WTC11 (cell line): ENCODE measurements at regions not wholly inside any gene's neighbourhood (a gene's known extent, or its start where the extent isn't known, plus 50 kb on each side); places are given as distances from the start of the nearest gene placed in this dataset.
"Not testable (repeated sequence)": the region's sequence is repeated elsewhere in the genome, so short reads cannot be mapped to it uniquely, and the experiment has no call there.

Source experiments
- ATAC-seq: fragments of 200-7000 bp; cut with Tn5 transposase; 2 replicates; pipeline ENCODE4 v1.10.0; 2021; ENCODE audit warnings: mild to moderate bottlenecking, moderate library complexity
- CTCF ChIA-PET: fragments of 300-600 bp; sonication (Branson Sonifier 250); formaldehyde crosslinking; loops from one replicate; lab custom pipeline; 2021; ENCODE audit warnings: antibody characterized with exemption; lab: Charles Lee
- POLR2A ChIA-PET: fragments of 350-600 bp; sonication (Branson Sonifier 250); formaldehyde crosslinking; loops from one replicate; lab custom pipeline; 2021; ENCODE audit warnings: antibody characterized with exemption; lab: Charles Lee
- DNase-seq: peaks from one replicate; pipeline ENCODE4 v3.0.0; 2021; ENCODE audit warnings: low spot score
- H3K27ac Mint-ChIP-seq: 2 replicates; pipeline ENCODE4 v1.8.0; 2021; ENCODE audit warnings: mixed read lengths
- H3K27me3 Mint-ChIP-seq: 2 replicates; pipeline ENCODE4 v1.8.0; 2021; ENCODE audit warnings: low read depth, mild to moderate bottlenecking, moderate library complexity, mixed read lengths
- H3K36me3 Mint-ChIP-seq: 2 replicates; pipeline ENCODE4 v1.8.0; 2021; ENCODE audit warnings: mixed read lengths
- H3K4me1 Mint-ChIP-seq: 2 replicates; pipeline ENCODE4 v1.8.0; 2022; ENCODE audit warnings: mixed read lengths
- H3K4me3 Mint-ChIP-seq: 2 replicates; pipeline ENCODE4 v1.8.0; 2021; ENCODE audit warnings: mild to moderate bottlenecking, moderate library complexity, mixed read lengths
- H3K9me3 Mint-ChIP-seq: 2 replicates; pipeline ENCODE4 v1.8.0; 2021; ENCODE audit warnings: mixed read lengths
- CDX4 ChIP-seq: fragments of 250-450 bp; sonication (Bioruptor Pico); IDR thresholded peaks from 2 replicates; pipeline ENCODE4 v1.9.0; 2021; ENCODE audit warnings: moderate library complexity, mild to moderate bottlenecking, inconsistent platforms, borderline replicate concordance
- GABPB1 ChIP-seq: sonication (generic); formaldehyde crosslinking; IDR thresholded peaks from 2 replicates; pipeline ENCODE4 v1.8.1; 2023; ENCODE audit warnings: mild to moderate bottlenecking, missing genetic modification reagents
- GTF2I ChIP-seq: fragments of 250-450 bp; sonication (Bioruptor Pico); conservative IDR thresholded peaks from 2 replicates; pipeline ENCODE4 v1.4.0; 2021; ENCODE audit warnings: mild to moderate bottlenecking
- KAT7 ChIP-seq: sonication (generic); formaldehyde crosslinking; IDR thresholded peaks from 2 replicates; pipeline ENCODE4 v1.8.1; 2023; ENCODE audit warnings: missing genetic modification reagents, mild to moderate bottlenecking, borderline replicate concordance
- MAX ChIP-seq: sonication (generic); formaldehyde crosslinking; IDR thresholded peaks from 2 replicates; pipeline ENCODE4 v1.8.0; 2022; ENCODE audit warnings: mild to moderate bottlenecking, missing genetic modification reagents
- MYBL2 ChIP-seq: sonication (generic); formaldehyde crosslinking; IDR thresholded peaks from 2 replicates; pipeline ENCODE4 v1.8.1; 2023; ENCODE audit warnings: mild to moderate bottlenecking, moderate library complexity, missing genetic modification reagents
- NR2C2 ChIP-seq: sonication (generic); formaldehyde crosslinking; IDR thresholded peaks from 2 replicates; pipeline ENCODE4 v1.8.0; 2022; ENCODE audit warnings: mild to moderate bottlenecking, missing genetic modification reagents
- SP1 ChIP-seq: sonication (generic); formaldehyde crosslinking; conservative IDR thresholded peaks from 2 replicates; pipeline ENCODE4 v1.8.1; 2022; ENCODE audit warnings: missing genetic modification reagents
- TEAD1 ChIP-seq: sonication (generic); formaldehyde crosslinking; IDR thresholded peaks from 2 replicates; pipeline ENCODE4 v1.8.0; 2022; ENCODE audit warnings: mild to moderate bottlenecking, missing genetic modification reagents
- USF2 ChIP-seq: sonication (generic); formaldehyde crosslinking; IDR thresholded peaks from 2 replicates; pipeline ENCODE4 v1.8.1; 2023; ENCODE audit warnings: mild to moderate bottlenecking, missing genetic modification reagents, moderate library complexity
- ZNF219 ChIP-seq: sonication (generic); formaldehyde crosslinking; IDR thresholded peaks from 2 replicates; pipeline ENCODE4 v1.8.0; 2023; ENCODE audit warnings: missing genetic modification reagents, mild to moderate bottlenecking, borderline replicate concordance
- ZNF396 ChIP-seq: fragments of 250-450 bp; sonication (Bioruptor Pico); IDR thresholded peaks from 2 replicates; pipeline ENCODE4 v1.8.0; 2021; ENCODE audit warnings: mild to moderate bottlenecking, moderate library complexity, borderline replicate concordance

GRCh38 chr9:73426269-73426668 lies 274.6 kb downstream of the ANXA1 start:
- Mint-ChIP-seq H3K27me3 (no peaks in the 10 kb centered on the region), H3K9me3 (no peaks in the 10 kb centered on the region), H3K36me3 (no peaks in the 10 kb centered on the region), H3K4me1 (peaks cover 2% of the 10 kb centered on the region; the same call in 1 of the 2 replicates), H3K27ac (no peak overlapping the region), H3K4me3 (no peak overlapping the region)
- ChIA-PET CTCF (no interaction called here), POLR2A (no interaction called here)
- DNase-seq (no peak), ATAC-seq (no peak)
- TF ChIP-seq MYBL2: no peak
- no peak for TF ChIP-seq CDX4 (CRISPR knock-in tag)
- TF ChIP-seq ZNF219: no peak
- no peak for TF ChIP-seq NR2C2 (CRISPR knock-in tag)
- no peak for TF ChIP-seq TEAD1 (CRISPR knock-in tag)
- TF ChIP-seq KAT7 (CRISPR knock-in tag): no peak
- TF ChIP-seq SP1 (CRISPR knock-in tag): no peak

- no peak overlapping the region for H3K4me3 Mint-ChIP-seq
- DNase-seq (no peak), ATAC-seq (no peak)
- 0 out of 2 replicates have a peak, but pooled peaks cover 2% of the 10 kb centered on the region for H3K4me1 Mint-ChIP-seq
- TF ChIP-seq GTF2I (CRISPR knock-in tag) (no peak), USF2 (CRISPR knock-in tag) (no peak), MAX (CRISPR knock-in tag) (no peak)
- H3K27ac Mint-ChIP-seq: no peak overlapping the region
- H3K27me3 Mint-ChIP-seq: no peaks in the 10 kb centered on the region
- H3K9me3 Mint-ChIP-seq: no peaks in the 10 kb centered on the region
- POLR2A ChIA-PET: no interaction called here
- CTCF ChIA-PET: no interaction called here
- H3K36me3 Mint-ChIP-seq: no peaks in the 10 kb centered on the region
These were observed 283.2 kb downstream of the ANXA1 start for GRCh38 chr9:73434826-73435225.

- H3K4me1 Mint-ChIP-seq: peaks cover 20% of the 10 kb centered on the region
- ChIA-PET CTCF (no interaction called here), POLR2A (no interaction called here)
- ATAC-seq: no peak
- DNase-seq: no peak
- H3K4me3 Mint-ChIP-seq: no peak overlapping the region
- H3K27ac Mint-ChIP-seq: peak overlapping the region; percentile 45
- no peaks in the 10 kb centered on the region for H3K27me3 Mint-ChIP-seq
- H3K9me3 Mint-ChIP-seq: no peaks in the 10 kb centered on the region
- no peaks in the 10 kb centered on the region for H3K36me3 Mint-ChIP-seq
- peak; percentile 43; the same call in 1 of the 2 replicates for TF ChIP-seq GABPB1
- TF ChIP-seq ZNF396 (CRISPR knock-in tag): no peak
These were observed 286.1 kb downstream of the ANXA1 start for GRCh38 chr9:73437758-73438157.

GRCh38 chr9:73439839-73440238 lies 288.2 kb downstream of the ANXA1 start:
- DNase-seq, H3K27ac Mint-ChIP-seq, H3K4me3 Mint-ChIP-seq, H3K9me3 Mint-ChIP-seq, CTCF ChIA-PET, H3K27me3 Mint-ChIP-seq, POLR2A ChIA-PET, H3K36me3 Mint-ChIP-seq, ATAC-seq: not testable (repeated sequence)
- peaks cover 27% of the 10 kb centered on the region for H3K4me1 Mint-ChIP-seq

GRCh38 chr9:73441223-73441622 lies 289.6 kb downstream of the ANXA1 start:
- ChIA-PET POLR2A (no interaction called here), CTCF (no interaction called here)
- H3K27ac Mint-ChIP-seq: peak overlapping the region; percentile 66
- no peak for ATAC-seq
- H3K36me3 Mint-ChIP-seq: no peaks in the 10 kb centered on the region
- DNase-seq: no peak
- TF ChIP-seq TEAD1 (CRISPR knock-in tag) (no peak), ZNF396 (CRISPR knock-in tag) (peak; percentile 78; the same call in 1 of the 2 replicates)
- H3K4me3 Mint-ChIP-seq: no peak overlapping the region
- H3K9me3 Mint-ChIP-seq: no peaks in the 10 kb centered on the region
- H3K27me3 Mint-ChIP-seq: no peaks in the 10 kb centered on the region
- peaks cover 31% of the 10 kb centered on the region for H3K4me1 Mint-ChIP-seq
